Middle frontal gyrus (tissue), 1 donor: ENCODE measurements at regions not wholly inside any gene's neighbourhood (a gene's known extent, or its start where the extent isn't known, plus 50 kb on each side); places are given as distances from the start of the nearest gene placed in this dataset.

Source experiments
- DNase-seq: peaks from one replicate; pipeline ENCODE4 v3.0.0-alpha.2; 2015; ENCODE audit warnings: low spot score; ENCODE audit errors: extremely low spot score

GRCh38 chr2:18151237-18151636 lies 272.8 kb downstream of the KCNS3 start:
- DNase-seq: no peak

GRCh38 chr2:18149660-18150246 lies 271.3 kb downstream of the KCNS3 start:
- DNase-seq: no peak

GRCh38 chr2:18136881-18137475 lies 258.5 kb downstream of the KCNS3 start:
- no peak for DNase-seq

- DNase-seq: no peak
Observed at GRCh38 chr2:18133310-18133709, 254.8 kb downstream of the KCNS3 start.

GRCh38 chr2:18132697-18133096 lies 254.2 kb downstream of the KCNS3 start:
- DNase-seq: no peak

- no peak for DNase-seq
Observed at GRCh38 chr2:18131761-18132160, 253.3 kb downstream of the KCNS3 start.

- DNase-seq: no peak
Observed at GRCh38 chr2:18129348-18129747, 250.9 kb downstream of the KCNS3 start.

GRCh38 chr2:18125303-18125702 lies 246.8 kb downstream of the KCNS3 start:
- DNase-seq: no peak

GRCh38 chr2:18124116-18124835 lies 245.8 kb downstream of the KCNS3 start:
- no peak for DNase-seq

- no peak for DNase-seq
Observed at GRCh38 chr2:18123577-18123976, 245.1 kb downstream of the KCNS3 start.

- no peak for DNase-seq
Observed at GRCh38 chr2:18123211-18123570, 244.7 kb downstream of the KCNS3 start.

GRCh38 chr2:18122544-18123210 lies 244.2 kb downstream of the KCNS3 start:
- DNase-seq: no peak

- no peak for DNase-seq
Observed at GRCh38 chr2:18119883-18120282, 241.4 kb downstream of the KCNS3 start.

GRCh38 chr2:18118703-18119102 lies 240.2 kb downstream of the KCNS3 start:
- no peak for DNase-seq

- DNase-seq: no peak
Observed at GRCh38 chr2:18117592-18117991, 239.1 kb downstream of the KCNS3 start.

GRCh38 chr2:18110222-18110621 lies 231.8 kb downstream of the KCNS3 start:
- no peak for DNase-seq

GRCh38 chr2:18106841-18107240 lies 228.4 kb downstream of the KCNS3 start:
- DNase-seq: no peak

- DNase-seq: no peak
Observed at GRCh38 chr2:18105929-18106328, 227.5 kb downstream of the KCNS3 start.

GRCh38 chr2:18104595-18105224 lies 226.2 kb downstream of the KCNS3 start:
- DNase-seq: no peak

- DNase-seq: no peak
Observed at GRCh38 chr2:18096836-18097405, 218.5 kb downstream of the KCNS3 start.

GRCh38 chr2:18094277-18094676 lies 215.8 kb downstream of the KCNS3 start:
- DNase-seq: no peak

- DNase-seq: no peak
Observed at GRCh38 chr2:18093196-18093595, 214.7 kb downstream of the KCNS3 start.
